OCI-LY3 (cell line): ENCODE measurements at regions not wholly inside any gene's neighbourhood (a gene's known extent, or its start where the extent isn't known, plus 50 kb on each side); places are given as distances from the start of the nearest gene placed in this dataset.
A peak's percentile ranks its signal among the peaks of the same experiment; 100 is the strongest.
"Not testable (repeated sequence)": the region's sequence is repeated elsewhere in the genome, so short reads cannot be mapped to it uniquely, and the experiment has no call there.

Experiments used
- H2AFZ ChIP-seq: fragments of 200-600, 300-600 bp; shearing (Covaris generic); 2 replicates; pipeline ENCODE4 v1.6.0; 2014; ENCODE audit warnings: antibody characterized with exemption, low read depth, low read length
- H3K27ac ChIP-seq: fragments of 200-600, 300-600 bp; sonication (generic); 2 replicates; pipeline ENCODE4 v1.5.1; 2014; ENCODE audit warnings: mild to moderate bottlenecking, low read length, moderate library complexity, mixed read lengths
- H3K27me3 ChIP-seq: fragments of 200-600, 300-600 bp; sonication (generic); 2 replicates; pipeline ENCODE4 v1.6.1; 2014; ENCODE audit warnings: low read depth, low read length, mixed read lengths
- H3K36me3 ChIP-seq: fragments of 200-600, 300-600 bp; sonication (generic); replicated peaks from 2 replicates; pipeline ENCODE3; 2014; ENCODE audit warnings: low read depth, low read length, mixed read lengths
- H3K4me1 ChIP-seq: fragments of 300-600, 200-600 bp; sonication (generic); 2 replicates; pipeline ENCODE4 v1.6.1; 2014; ENCODE audit warnings: low read length, mixed read lengths
- H3K4me2 ChIP-seq: fragments of 200-600, 300-600 bp; sonication (generic); 2 replicates; pipeline ENCODE4 v1.6.1; 2014; ENCODE audit warnings: low read length, mixed read lengths
- H3K4me3 ChIP-seq: fragments of 300-600, 200-600 bp; sonication (generic); 2 replicates; pipeline ENCODE4 v1.5.1; 2014; ENCODE audit warnings: antibody characterized with exemption, mild to moderate bottlenecking, low read length, moderate library complexity
- H3K79me2 ChIP-seq: fragments of 300-600, 200-600 bp; shearing (Covaris generic); 2 replicates; pipeline ENCODE4 v1.6.1; 2014; ENCODE audit warnings: mild to moderate bottlenecking, low read length, mixed read lengths
- H3K9ac ChIP-seq: fragments of 300-600, 200-600 bp; shearing (Covaris generic); 2 replicates; pipeline ENCODE4 v1.6.0; 2014; ENCODE audit warnings: mild to moderate bottlenecking, low read length, moderate library complexity
- H3K9me3 ChIP-seq: fragments of 200-600, 300-600 bp; shearing (Covaris generic); 2 replicates; pipeline ENCODE4 v1.6.1; 2014; ENCODE audit warnings: low read length, mixed read lengths; ENCODE audit not compliant: insufficient read depth
- H4K20me1 ChIP-seq: fragments of 200-600, 300-600 bp; sonication (generic); 2 replicates; pipeline ENCODE4 v1.6.1; 2016; ENCODE audit warnings: low read length, mixed read lengths; ENCODE audit not compliant: insufficient read depth
- CTCF ChIP-seq: fragments of 200-600, 300-600 bp; sonication (generic); IDR thresholded peaks from 2 replicates; pipeline ENCODE4 v1.5.1; 2014; ENCODE audit warnings: antibody characterized with exemption, low read length, low read depth
- EZH2phosphoT487 ChIP-seq: fragments of 200-600 bp; shearing (Covaris generic); IDR thresholded peaks from 2 replicates; pipeline ENCODE4 v1.6.1; 2018; ENCODE audit warnings: antibody characterized with exemption, mixed run types, low read depth

GRCh38 chr15:54803134-54803808 is 393.5 kb downstream of the RSL24D1 start:
- TF ChIP-seq CTCF (peak; percentile 10; the same call in 1 of the 2 replicates), EZH2phosphoT487 (no peak)
- Histone ChIP-seq H3K4me2 (peak overlapping the region; percentile 29), H3K4me3 (peak overlapping the region; percentile 19), H3K9me3 (no peaks in the 10 kb centered on the region), H3K4me1 (peaks cover 23% of the 10 kb centered on the region), H4K20me1 (no peaks in the 10 kb centered on the region), H3K79me2 (no peaks in the 10 kb centered on the region), H2AFZ (peak overlapping the region; percentile 75), H3K27ac (peak overlapping the region; percentile 85), H3K27me3 (no peaks in the 10 kb centered on the region), H3K36me3 (peaks cover 5% of the 10 kb centered on the region), H3K9ac (peak overlapping the region; percentile 38; the same call in 1 of the 2 replicates)

GRCh38 chr15:54792526-54792925 is 404.2 kb downstream of the RSL24D1 start:
- Histone ChIP-seq H4K20me1 (no peaks in the 10 kb centered on the region), H3K9me3 (no peaks in the 10 kb centered on the region), H3K4me2 (no peak overlapping the region), H3K4me3 (no peak overlapping the region), H3K36me3 (no peaks in the 10 kb centered on the region), H3K4me1 (no peaks in the 10 kb centered on the region), H3K27ac (no peak overlapping the region), H2AFZ (no peak overlapping the region), H3K9ac (no peak overlapping the region), H3K79me2 (no peaks in the 10 kb centered on the region), H3K27me3 (no peaks in the 10 kb centered on the region)
- TF ChIP-seq CTCF (no peak), EZH2phosphoT487 (no peak)

GRCh38 chr15:54790693-54791092 is 406.0 kb downstream of the RSL24D1 start:
- TF ChIP-seq CTCF (no peak), EZH2phosphoT487 (no peak)
- H3K4me3 ChIP-seq: no peak overlapping the region
- H3K4me2 ChIP-seq: no peak overlapping the region
- no peak overlapping the region for H3K9ac ChIP-seq
- H3K9me3 ChIP-seq: no peaks in the 10 kb centered on the region
- no peak overlapping the region for H3K27ac ChIP-seq
- no peaks in the 10 kb centered on the region for H3K36me3 ChIP-seq
- H3K79me2 ChIP-seq: no peaks in the 10 kb centered on the region
- no peaks in the 10 kb centered on the region for H3K27me3 ChIP-seq
- H3K4me1 ChIP-seq: no peaks in the 10 kb centered on the region
- no peaks in the 10 kb centered on the region for H4K20me1 ChIP-seq
- no peak overlapping the region for H2AFZ ChIP-seq

GRCh38 chr15:54789376-54789775 is 407.4 kb downstream of the RSL24D1 start:
- Histone ChIP-seq H3K27ac (no peak overlapping the region), H3K36me3 (no peaks in the 10 kb centered on the region), H3K9me3 (no peaks in the 10 kb centered on the region), H4K20me1 (no peaks in the 10 kb centered on the region), H3K9ac (no peak overlapping the region), H3K4me1 (no peaks in the 10 kb centered on the region), H2AFZ (peak overlapping the region; percentile 51), H3K4me3 (no peak overlapping the region), H3K4me2 (no peak overlapping the region), H3K79me2 (no peaks in the 10 kb centered on the region), H3K27me3 (no peaks in the 10 kb centered on the region)
- TF ChIP-seq CTCF (no peak), EZH2phosphoT487 (no peak)

GRCh38 chr15:54781220-54781619 is 415.5 kb downstream of the RSL24D1 start:
- H3K9ac ChIP-seq, H3K4me1 ChIP-seq, H3K9me3 ChIP-seq, H3K36me3 ChIP-seq, H3K27me3 ChIP-seq, H4K20me1 ChIP-seq, H3K4me2 ChIP-seq, H2AFZ ChIP-seq, H3K27ac ChIP-seq, H3K4me3 ChIP-seq, H3K79me2 ChIP-seq: not testable (repeated sequence)
